ENCODE measurements at regions not wholly inside any gene's neighbourhood (a gene's known extent, or its start where the extent isn't known, plus 50 kb on each side); places are given as distances from the start of the nearest gene placed in this dataset.
A peak's percentile ranks its signal among the peaks of the same experiment; 100 is the strongest.

DNA sequence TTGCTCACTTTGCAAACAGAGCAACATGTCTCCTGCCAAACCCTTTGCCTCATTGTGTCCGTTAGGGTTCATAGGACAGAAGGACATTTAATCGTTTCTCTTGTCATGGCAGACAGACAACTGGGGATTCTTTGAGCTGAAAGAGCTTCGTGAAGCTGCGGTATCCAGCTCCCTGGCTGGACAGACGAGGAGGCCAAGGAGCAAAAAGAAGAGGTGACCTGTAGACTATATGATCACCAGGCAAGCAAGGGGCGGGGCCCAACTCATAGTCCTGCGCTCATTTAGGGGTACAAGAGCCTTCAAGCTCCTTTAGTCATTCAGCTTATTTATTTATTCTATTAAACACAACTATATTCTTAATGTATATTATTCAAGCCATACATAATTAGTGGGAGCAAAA is 66.8 kb upstream of the VRK1 start:
- no peak for DNase-seq

DNA sequence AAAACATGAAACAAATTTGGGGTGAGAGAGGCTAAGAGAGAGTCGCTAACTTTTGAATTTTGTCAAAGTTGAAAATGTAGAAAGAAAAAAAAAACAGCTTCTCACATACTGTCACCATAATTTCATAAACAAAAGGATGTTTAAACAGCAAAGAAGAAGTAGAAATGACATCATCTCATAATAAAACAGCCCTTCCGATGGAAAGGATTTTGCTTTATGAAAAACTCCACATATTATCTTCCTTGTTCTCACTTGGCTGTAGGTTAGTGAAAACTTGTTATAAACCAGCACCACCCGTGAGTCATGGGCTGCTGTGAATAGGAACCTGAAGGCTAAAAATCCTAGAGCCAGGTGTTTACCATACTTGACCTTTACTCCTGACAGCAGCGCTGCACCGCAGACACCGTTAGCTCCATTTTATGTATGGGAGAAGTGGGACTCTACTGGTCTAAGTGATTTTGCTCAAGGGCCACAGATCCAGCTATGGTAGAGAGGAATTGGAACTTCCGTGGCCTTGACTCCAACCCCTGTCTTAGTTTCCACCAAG is 63.0 kb upstream of the VRK1 start:
- DNase-seq: no peak

DNA sequence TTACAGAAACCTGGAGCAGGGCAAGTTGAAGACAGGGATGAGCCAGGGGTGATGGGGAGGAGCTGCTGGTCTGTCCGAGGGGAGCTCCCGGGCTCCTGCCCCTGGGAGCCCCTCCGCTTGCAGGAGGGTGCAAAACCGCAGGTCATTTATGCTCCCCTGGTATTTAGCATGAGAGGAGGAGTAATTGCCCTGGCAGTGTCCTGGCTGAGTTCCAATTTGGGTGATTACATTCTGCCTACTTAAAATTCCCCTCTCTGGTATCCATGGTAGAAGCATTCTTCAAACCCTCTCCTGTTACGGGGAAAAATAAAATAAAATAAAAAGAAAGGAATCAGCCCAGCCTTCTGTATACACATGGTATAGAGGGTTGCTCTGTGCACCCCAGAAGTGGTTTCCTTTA is 61.7 kb upstream of the VRK1 start:
- peak; percentile 47 for DNase-seq

DNA sequence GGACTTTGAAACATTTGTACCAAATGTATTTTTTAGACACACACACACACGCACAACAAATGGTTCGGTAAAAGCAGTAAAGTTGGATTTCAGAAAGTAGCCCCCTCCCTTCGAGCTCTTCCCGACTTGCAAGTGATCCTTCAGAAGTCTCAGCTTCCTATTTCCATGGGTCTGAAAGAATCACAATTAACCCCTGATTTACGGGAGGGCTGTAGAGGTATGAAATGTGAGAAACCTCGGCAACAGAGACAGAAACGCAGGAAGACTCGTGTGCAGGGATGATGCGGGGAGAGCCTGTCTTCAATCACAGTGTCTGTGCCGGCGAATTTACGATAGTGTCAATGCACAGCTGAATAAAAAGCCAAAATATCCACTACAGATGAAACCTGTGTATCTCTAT is 60.7 kb upstream of the VRK1 start:
- DNase-seq: no peak

DNA sequence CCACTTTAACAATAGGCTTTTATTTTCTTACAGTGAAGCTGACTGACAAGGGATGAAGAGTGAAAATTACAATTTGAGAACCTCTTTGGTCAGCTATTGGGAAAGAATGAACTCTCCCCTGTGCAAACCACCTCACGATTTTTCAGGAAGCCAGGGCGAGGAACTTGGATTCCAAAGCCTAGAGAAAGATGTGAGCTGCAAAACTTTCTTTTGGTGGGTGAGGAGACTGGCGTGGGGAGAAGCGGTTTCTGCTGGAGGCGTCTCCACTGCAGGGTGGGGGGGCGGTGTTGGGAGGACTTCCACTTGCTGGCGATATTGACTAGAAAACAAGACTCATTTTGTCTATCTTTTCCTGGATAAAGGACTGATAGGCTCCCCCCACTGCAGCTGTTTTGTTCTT is 59.3 kb upstream of the VRK1 start:
- DNase-seq: no peak

DNA sequence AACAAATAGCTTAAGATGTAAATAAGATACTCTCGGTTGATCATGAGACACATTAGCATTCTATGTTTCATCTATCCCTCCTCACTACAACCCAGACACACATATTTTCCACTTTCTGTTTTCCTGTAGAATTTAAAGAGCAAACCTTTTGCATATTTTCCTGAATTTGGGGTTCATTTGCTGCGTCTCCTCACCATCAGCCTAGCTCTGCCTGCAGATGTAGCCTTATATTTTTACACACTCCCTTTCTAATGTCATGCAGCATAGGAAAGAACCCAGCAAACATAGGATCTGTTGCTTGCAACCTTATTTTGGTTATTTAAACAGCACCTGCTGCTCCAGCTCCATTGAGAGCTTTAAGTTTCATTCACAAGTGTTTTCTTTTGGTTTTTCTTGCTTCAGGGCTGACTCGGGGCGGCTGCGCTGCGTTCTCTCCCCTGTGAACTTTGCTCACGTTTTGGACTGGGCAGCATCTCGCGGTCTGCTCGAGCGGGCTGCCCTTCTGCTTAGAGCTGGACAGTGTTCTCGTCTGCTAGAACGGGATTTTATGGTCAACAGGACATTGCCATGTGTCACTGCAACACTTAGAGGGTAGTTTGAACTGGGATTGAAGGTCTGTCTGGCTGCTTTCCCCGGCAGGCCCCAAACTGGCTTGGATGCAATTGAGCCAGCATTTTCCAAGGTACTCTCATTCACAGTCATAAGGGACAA is 57.8 kb upstream of the VRK1 start:
- DNase-seq: no peak

DNA sequence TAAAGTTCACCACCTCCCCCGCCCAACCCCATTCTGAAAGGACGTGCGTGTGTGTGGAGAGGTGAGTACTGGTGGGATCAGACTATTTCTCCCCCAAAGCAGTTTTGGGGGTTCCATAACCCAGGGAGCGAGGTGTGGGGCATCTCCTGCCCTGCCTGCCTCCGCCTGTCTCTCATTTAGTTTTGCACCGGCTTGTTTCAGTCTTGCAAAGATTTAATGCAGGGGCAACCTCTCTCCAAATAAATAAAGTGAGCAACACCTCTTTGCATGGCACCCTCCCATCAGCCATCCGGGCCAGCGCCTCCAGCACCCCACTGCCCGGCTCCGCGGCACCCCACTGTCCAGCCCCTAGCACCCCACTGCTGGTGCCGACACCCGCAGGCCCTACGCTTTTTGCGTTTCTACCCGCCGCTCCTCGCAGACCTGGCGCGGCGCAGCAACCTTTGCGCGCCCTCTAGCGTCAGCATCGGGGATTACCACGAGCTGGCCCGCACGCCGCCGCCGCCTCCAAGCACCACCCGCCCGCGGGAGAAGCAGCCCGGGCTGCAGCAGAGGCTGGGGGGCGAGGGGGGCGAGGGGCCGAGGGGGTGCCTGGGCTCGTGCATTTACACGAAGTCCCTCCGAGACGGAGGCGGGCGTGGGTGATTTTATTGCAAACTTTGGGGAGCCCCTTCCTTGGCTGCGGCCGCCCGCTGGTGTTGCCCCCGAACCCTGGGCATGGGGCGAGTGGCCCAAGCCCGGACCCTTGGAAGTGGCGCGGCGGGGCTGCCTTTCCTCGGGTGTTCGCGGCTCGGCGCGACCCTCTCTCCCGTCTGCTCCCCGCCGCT is 55.8 kb upstream of the VRK1 start:
- DNase-seq: peak; percentile 10

DNA sequence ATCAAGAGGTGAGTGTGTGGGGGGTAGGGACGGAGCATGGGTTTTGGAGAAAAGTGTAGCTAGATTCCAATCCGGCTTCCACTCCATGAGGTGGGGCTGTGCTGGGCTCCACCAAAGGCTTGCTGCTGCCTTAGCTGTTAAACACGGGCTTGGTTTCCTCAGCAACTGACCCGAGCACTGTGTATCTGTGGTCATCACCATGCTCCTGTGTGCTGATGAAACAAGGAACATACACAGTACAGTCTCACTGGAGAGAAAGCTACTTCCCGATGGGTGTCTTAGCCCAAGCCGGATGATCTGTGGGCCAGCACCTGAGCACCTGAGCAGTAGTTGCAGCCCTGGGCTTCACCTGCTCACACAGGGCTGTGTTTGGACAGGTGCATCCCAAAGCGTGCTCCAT is 52.9 kb upstream of the VRK1 start:
- DNase-seq: no peak

DNA sequence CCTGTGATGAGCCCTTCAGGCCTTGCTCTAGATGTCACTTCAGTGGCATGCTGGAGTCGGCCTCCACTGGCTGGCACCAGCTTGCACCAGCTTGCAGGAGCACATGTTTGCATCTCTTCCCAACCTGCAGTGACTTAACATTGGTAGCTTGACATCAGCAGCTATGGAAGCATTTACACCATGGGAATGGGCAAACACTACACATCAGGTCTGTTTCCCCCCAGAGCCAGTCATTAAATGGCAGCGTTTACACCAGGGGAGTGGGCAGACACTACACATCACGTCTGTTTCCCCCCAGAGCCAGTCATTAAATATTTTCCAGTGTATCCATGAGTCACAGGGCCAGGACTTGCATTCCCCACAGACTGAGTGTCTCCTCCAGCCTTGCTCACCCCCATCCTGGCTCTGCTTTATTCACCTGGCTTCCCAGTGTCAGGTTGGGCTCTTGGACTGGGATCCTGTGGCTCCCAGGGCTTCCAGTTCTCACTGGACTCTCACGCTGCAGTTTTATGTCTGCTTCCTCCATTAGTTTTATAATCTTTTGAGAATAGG is 51.6 kb upstream of the VRK1 start:
- DNase-seq: no peak

DNA sequence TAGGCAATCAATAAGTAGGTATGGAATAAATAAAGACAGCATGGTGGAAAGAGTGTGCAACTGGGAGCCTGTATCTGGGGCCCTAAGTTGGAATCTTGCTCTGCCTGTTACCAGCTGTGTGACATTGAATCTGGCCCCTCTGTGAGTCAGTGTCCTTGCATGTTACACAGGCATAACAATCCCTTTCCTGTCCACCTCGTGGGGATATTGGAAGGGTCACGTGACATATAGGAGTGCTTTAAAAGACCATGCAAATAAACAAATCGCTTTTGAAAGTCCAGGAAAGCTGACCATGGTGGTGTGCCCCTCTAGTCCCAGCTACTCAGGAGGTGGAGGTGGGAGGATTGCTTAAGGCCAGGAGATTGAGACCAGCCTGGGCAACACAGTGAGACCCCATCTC is 51.1 kb upstream of the VRK1 start:
- DNase-seq: no peak

DNA sequence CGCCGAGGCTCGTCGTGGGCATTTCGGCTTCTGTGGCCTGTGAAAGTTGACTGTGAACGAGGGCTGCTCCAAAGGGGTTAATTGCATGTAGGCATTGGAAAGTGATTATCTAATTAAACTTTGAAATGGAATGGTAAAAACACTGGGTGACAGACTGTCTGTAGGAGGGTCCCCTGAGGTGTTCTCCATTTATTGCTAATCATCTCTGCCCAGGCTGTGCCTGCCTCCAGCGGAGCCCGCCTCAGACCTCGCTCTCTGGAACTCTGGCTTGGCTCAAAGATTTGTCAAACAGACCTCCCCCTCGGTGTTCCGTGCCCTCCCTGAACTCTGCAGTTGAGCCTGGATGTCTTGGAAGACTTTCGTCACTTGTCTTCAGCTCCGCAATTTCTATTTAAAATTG is 50.2 kb upstream of the VRK1 start:
- no peak for DNase-seq
